ENCODE measurements at regions not wholly inside any gene's neighbourhood (a gene's known extent, or its start where the extent isn't known, plus 50 kb on each side); places are given as distances from the start of the nearest gene placed in this dataset.

DNA sequence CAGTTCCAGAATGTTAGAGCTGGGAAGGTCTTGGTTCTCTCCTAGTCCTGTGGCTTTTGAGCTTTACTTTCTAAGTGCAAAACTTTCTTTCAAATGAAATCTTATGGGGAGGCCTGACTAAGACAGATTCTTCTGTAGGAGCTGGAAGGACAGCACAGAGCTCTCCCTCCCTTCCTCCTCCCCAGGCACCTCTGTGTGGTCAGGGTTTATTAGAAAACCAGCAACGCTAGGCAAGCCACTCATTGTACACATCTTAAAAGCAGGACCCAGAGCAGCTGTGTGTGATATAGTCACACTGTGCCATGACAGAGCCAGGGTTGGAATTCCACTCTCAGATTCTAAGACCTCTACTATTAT is 241.1 kb upstream of the RAB4A start:
- TF ChIP-seq, protein P1, sequence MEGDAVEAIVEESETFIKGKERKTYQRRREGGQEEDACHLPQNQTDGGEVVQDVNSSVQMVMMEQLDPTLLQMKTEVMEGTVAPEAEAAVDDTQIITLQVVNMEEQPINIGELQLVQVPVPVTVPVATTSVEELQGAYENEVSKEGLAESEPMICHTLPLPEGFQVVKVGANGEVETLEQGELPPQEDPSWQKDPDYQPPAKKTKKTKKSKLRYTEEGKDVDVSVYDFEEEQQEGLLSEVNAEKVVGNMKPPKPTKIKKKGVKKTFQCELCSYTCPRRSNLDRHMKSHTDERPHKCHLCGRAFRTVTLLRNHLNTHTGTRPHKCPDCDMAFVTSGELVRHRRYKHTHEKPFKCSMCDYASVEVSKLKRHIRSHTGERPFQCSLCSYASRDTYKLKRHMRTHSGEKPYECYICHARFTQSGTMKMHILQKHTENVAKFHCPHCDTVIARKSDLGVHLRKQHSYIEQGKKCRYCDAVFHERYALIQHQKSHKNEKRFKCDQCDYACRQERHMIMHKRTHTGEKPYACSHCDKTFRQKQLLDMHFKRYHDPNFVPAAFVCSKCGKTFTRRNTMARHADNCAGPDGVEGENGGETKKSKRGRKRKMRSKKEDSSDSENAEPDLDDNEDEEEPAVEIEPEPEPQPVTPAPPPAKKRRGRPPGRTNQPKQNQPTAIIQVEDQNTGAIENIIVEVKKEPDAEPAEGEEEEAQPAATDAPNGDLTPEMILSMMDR (IDR thresholded peaks at IDR 0.05) = no peak

DNA sequence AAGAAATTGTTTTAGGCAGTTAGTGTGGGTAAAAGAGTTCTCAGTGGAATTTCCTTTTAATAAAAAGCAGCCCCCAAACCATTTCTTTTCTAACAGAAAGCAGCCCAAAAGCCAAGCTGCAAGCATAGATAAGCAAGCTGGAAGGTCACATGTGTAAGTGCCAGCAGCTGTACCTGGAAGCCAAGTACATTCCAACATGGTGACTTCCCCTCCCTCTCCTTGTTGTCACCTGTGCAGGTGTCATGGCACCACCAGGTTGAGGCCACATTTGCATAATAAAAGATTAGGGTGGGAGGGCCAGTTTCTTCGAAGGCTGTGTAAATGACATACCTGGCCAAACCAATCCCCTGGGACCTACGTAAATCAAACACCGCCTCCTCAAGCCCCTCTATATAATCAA is 240.3 kb upstream of the RAB4A start:
- TF ChIP-seq, protein P1 (IDR thresholded peaks at IDR 0.05) = no peak

DNA sequence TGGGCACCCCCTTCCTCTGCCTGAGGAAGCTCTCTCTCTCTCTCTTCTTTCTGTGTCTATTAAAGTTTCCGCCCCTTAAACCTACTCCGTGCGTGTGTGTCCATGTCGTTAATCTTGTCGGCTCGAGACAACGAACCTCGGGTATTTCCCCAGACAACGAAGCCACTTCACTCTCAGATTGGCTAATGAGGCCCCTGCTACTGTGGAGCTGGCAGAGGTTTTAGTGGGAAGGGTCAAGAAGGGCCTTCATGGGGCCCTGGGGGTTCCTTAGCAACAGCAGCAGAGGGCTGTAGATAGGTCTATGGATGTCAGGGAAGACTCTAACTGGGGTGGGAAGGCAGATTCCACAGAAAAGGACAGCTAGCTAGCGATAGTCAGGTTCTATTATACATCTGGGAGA is 239.8 kb upstream of the RAB4A start:
- TF ChIP-seq, protein P1 (IDR thresholded peaks at IDR 0.05) = no peak

DNA sequence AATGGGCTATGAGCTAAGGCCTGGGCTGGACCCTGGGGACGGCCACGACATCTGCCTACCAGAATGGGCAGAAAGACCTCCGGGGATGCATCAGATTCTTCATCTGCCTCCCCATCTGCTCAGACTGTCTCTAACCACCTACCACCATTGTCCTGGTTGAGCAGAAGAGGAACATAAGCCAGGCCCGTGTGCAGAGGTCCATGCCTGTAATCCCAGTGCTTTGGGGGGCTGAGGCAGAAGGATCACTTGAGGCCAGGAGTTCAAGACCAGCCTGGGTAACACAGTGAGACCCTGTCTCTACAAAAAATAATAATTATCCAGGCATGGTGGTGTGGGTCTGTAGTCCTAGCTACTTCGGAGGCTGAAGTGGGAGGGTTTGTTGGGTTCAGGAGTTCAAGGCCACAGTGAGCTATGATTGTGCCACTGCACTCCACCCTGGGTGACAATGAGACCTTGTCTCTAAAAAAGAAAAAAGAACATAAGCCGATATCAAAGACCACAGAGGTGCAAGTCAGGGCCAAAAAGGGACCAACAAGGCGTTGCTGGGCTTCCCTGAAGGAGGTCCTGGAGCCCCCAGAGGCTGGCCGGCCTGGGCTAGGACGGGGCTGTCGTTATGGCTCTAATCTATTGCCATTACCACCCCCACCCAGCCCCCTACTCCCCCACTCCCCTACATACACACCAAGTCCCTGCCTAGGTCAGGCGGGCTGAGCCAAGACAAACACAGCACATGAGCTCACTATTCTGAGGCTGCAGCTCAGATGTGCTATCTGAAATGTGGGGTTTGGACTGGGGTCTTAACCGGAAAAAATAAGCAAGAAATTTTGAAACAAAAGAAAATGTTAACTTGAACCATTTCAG is 239.2 kb upstream of the RAB4A start:
- TF ChIP-seq, protein P1 (IDR thresholded peaks at IDR 0.05) = no peak

DNA sequence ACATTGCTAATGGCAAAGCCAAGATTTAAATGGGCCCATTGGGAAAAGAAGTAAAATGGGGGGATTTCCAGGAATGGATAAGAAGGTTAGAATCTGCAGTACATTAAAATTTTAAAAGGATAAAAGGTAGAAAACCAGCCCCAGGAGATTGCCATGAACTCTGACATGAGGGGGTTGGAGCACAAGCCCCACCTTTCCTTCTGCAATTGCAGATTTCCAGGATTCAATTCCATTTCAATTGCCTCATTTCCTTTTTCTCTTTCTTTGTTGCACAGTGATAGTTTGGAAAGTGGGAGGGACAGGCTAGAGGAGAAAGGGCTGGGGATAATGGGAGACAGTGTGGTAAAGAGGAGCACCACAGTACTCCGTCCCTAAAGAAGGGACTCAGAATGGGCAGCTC is 238.5 kb upstream of the RAB4A start:
- TF ChIP-seq, protein P1 (IDR thresholded peaks at IDR 0.05) = no peak

DNA sequence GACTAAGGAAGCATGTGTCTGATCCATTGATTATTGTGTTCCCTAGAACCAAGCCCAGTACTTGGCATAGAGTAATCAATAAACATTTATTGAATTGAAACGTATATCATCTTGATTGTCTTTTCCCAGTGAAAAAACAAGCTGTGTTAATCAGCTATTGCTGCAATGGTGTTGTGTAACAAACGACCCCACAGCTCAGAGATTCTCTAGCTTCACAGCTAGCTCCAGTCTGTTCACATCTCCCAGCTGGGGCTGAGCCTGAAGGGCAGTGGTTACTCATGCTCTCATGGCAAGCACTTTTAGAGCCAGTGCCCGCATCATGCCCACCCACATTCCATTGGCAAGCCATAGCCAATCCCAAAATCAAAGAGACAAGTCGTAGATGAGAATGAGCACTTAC is 237.4 kb upstream of the RAB4A start:
- TF ChIP-seq, protein P1 (IDR thresholded peaks at IDR 0.05) = no peak

DNA sequence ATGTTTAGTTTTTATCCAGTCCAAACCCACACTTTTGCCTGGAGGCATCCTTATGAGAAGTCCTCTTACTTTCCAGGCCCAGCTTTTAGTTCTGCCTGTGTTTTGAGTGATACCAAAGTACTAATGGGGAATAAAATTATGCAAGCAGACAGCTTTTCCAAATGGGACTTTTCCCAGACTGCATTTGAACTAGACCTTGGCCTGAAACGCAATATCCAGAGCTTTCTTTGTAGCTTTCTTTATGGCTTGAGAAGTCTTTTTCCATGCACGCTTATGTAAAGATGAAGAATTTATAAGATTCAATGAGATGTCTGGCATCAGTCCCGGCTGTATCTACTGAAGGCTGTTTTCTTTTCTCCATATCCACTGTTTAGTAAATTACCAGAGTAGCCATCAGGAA is 236.6 kb upstream of the RAB4A start:
- TF ChIP-seq, protein P1 (IDR thresholded peaks at IDR 0.05) = no peak
